ENCODE measurements at regions not wholly inside any gene's neighbourhood (a gene's known extent, or its start where the extent isn't known, plus 50 kb on each side); places are given as distances from the start of the nearest gene placed in this dataset.

GRCh38 chr10:125299461-125299860 is 139.1 kb upstream of the CTBP2 start:
- H3K4me1 Mint-ChIP-seq, result no peaks in the 10 kb centered on the region
- TF ChIP-seq EZH2 (IDR thresholded peaks at IDR 0.05; ENCODE audit: borderline replicate concordance, insufficient read depth, low read depth, low read length, poor library complexity, severe bottlenecking), result no peak
- TF ChIP-seq, protein P1, sequence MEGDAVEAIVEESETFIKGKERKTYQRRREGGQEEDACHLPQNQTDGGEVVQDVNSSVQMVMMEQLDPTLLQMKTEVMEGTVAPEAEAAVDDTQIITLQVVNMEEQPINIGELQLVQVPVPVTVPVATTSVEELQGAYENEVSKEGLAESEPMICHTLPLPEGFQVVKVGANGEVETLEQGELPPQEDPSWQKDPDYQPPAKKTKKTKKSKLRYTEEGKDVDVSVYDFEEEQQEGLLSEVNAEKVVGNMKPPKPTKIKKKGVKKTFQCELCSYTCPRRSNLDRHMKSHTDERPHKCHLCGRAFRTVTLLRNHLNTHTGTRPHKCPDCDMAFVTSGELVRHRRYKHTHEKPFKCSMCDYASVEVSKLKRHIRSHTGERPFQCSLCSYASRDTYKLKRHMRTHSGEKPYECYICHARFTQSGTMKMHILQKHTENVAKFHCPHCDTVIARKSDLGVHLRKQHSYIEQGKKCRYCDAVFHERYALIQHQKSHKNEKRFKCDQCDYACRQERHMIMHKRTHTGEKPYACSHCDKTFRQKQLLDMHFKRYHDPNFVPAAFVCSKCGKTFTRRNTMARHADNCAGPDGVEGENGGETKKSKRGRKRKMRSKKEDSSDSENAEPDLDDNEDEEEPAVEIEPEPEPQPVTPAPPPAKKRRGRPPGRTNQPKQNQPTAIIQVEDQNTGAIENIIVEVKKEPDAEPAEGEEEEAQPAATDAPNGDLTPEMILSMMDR (IDR thresholded peaks at IDR 0.05), result no peak

GRCh38 chr10:125296598-125296997 is 136.2 kb upstream of the CTBP2 start:
- ChIA-PET CTCF (no interaction called here), POLR2A (no interaction called here)
- H3K27ac ChIP-seq (ENCODE audit: low read length in 2 of 2), result no peak overlapping the region
- WGBS (ENCODE audit: insufficient coverage), result 93% methylated on average over 9 of the region's 9 CpGs
- DNase-seq (no peak), ATAC-seq (ENCODE audit: low read depth) (no peak)
- H3K4me2 ChIP-seq (replicated peaks; ENCODE audit: low read depth, low read length, poor library complexity, severe bottlenecking), result no peak overlapping the region
- peaks cover 2% of the 10 kb centered on the region for H3K9me3 Mint-ChIP-seq (ENCODE audit: insufficient read depth)
- H3K9ac ChIP-seq (ENCODE audit: low read length), result no peak overlapping the region
- no peak overlapping the region for H3K27ac Mint-ChIP-seq
- intact Hi-C loops (cut with micrococcal nuclease), result no loop called here
- no peaks in the 10 kb centered on the region for H3K4me1 Mint-ChIP-seq
- H3K36me3 ChIP-seq (replicated peaks in 1 of 2; ENCODE audit: control extremely low read depth in 1 of 2, control insufficient read depth in 1 of 2, extremely low read depth in 1 of 2, insufficient read depth in 2 of 2, low read length in 1 of 2), result no peaks in the 10 kb centered on the region
- no peaks in the 10 kb centered on the region for H3K79me2 ChIP-seq (ENCODE audit: control insufficient read depth, insufficient read depth, low read length)
- H3K4me1 ChIP-seq (ENCODE audit: control insufficient read depth in 2 of 2, insufficient read depth in 2 of 2, low read length in 2 of 2), result no peaks in the 10 kb centered on the region
- TF ChIP-seq, protein P1 (IDR thresholded peaks at IDR 0.05), result no peak
- no peak for TF ChIP-seq EZH2 (IDR thresholded peaks at IDR 0.05; ENCODE audit: borderline replicate concordance, insufficient read depth, low read depth, low read length, poor library complexity, severe bottlenecking)
- no peak overlapping the region for H3K4me3 Mint-ChIP-seq
- no peak overlapping the region for H3K4me3 ChIP-seq (ENCODE audit: control extremely low read depth in 1 of 5, extremely low read depth in 1 of 5, insufficient read depth in 1 of 5, low read depth in 2 of 5, low read length in 4 of 5)
- H4K20me1 ChIP-seq (ENCODE audit: control insufficient read depth, insufficient read depth, low read length, poor library complexity, severe bottlenecking), result no peaks in the 10 kb centered on the region
- peaks cover 0 to 2% (median 0%) of the 10 kb centered on the region in 3 donors for H3K9me3 ChIP-seq (ENCODE audit: control extremely low read depth in 1 of 3, control insufficient read depth in 2 of 3, insufficient read depth in 1 of 3, low read length in 2 of 3)
- peaks cover 9% of the 10 kb centered on the region for H3K27me3 Mint-ChIP-seq
- H3K27me3 ChIP-seq (replicated peaks in 1 of 4; ENCODE audit: control extremely low read depth in 1 of 4, control insufficient read depth in 3 of 4, insufficient read depth in 4 of 4, low read length in 3 of 4), result peaks cover 0 to 5% (median 0%) of the 10 kb centered on the region in 4 experiments
- no peak overlapping the region for H2AFZ ChIP-seq (ENCODE audit: insufficient read depth, low read depth, low read length, poor library complexity, severe bottlenecking)

More at GRCh38 chr10:125299461-125299860, 139.1 kb upstream of the CTBP2 start:
- Histone ChIP-seq H3K4me1 (ENCODE audit: control insufficient read depth in 2 of 2, insufficient read depth in 2 of 2, low read length in 2 of 2) (no peaks in the 10 kb centered on the region), H3K9me3 (ENCODE audit: control extremely low read depth in 1 of 3, control insufficient read depth in 2 of 3, insufficient read depth in 1 of 3, low read length in 2 of 3) (peaks cover 0 to 2% (median 0%) of the 10 kb centered on the region in 3 donors), H3K79me2 (ENCODE audit: control insufficient read depth, insufficient read depth, low read length) (no peaks in the 10 kb centered on the region), H3K9ac (ENCODE audit: low read length) (no peak overlapping the region), H3K4me3 (ENCODE audit: control extremely low read depth in 1 of 5, extremely low read depth in 1 of 5, insufficient read depth in 1 of 5, low read depth in 2 of 5, low read length in 4 of 5) (no peak overlapping the region), H3K36me3 (replicated peaks in 1 of 2; ENCODE audit: control extremely low read depth in 1 of 2, control insufficient read depth in 1 of 2, extremely low read depth in 1 of 2, insufficient read depth in 2 of 2, low read length in 1 of 2) (no peaks in the 10 kb centered on the region), H3K27me3 (replicated peaks in 1 of 4; ENCODE audit: control extremely low read depth in 1 of 4, control insufficient read depth in 3 of 4, insufficient read depth in 4 of 4, low read length in 3 of 4) (peaks cover 0 to 5% (median 0%) of the 10 kb centered on the region in 4 experiments), H3K4me2 (replicated peaks; ENCODE audit: low read depth, low read length, poor library complexity, severe bottlenecking) (no peak overlapping the region), H2AFZ (ENCODE audit: insufficient read depth, low read depth, low read length, poor library complexity, severe bottlenecking) (no peak overlapping the region), H4K20me1 (ENCODE audit: control insufficient read depth, insufficient read depth, low read length, poor library complexity, severe bottlenecking) (no peaks in the 10 kb centered on the region), H3K27ac (ENCODE audit: low read length in 2 of 2) (no peak overlapping the region)
- Mint-ChIP-seq H3K27me3 (peaks cover 7% of the 10 kb centered on the region), H3K27ac (no peak overlapping the region), H3K9me3 (ENCODE audit: insufficient read depth) (peaks cover 2% of the 10 kb centered on the region), H3K4me3 (no peak overlapping the region)
- intact Hi-C loops (cut with micrococcal nuclease), result no loop called here
- 57% methylated on average over 1 of the region's 2 CpGs for WGBS (ENCODE audit: insufficient coverage)
- ChIA-PET CTCF (no interaction called here), POLR2A (no interaction called here)
- DNase-seq, result no peak
- ATAC-seq (ENCODE audit: low read depth), result no peak

Data from B cell (primary cell).